Lung (tissue), 11 donors: ENCODE measurements at regions not wholly inside any gene's neighbourhood (a gene's known extent, or its start where the extent isn't known, plus 50 kb on each side); places are given as distances from the start of the nearest gene placed in this dataset.

Source experiments
- ATAC-seq: fragments of 200-7000 bp; cut with Tn5 transposase; one replicate; pipeline ENCODE4 v1.9.1; 2020; ENCODE audit warnings: moderate number of reproducible peaks; ENCODE audit not compliant: insufficient read depth, low FRiP score
- DNase-seq, 3 donors: peaks; one replicate each; pipeline ENCODE4 v3.0.0-alpha.2; 2013 to 2017
- H3K27ac ChIP-seq, 2 donors: one replicate each; pipeline ENCODE4 v1.5.1; 2013; ENCODE audit warnings: mild to moderate bottlenecking in 2 of 2, moderate library complexity in 2 of 2, control low read depth in 1 of 2, inconsistent platforms in 1 of 2, low read depth in 1 of 2, low read length in 1 of 2
- H3K27me3 ChIP-seq, 3 donors: one replicate each; pipeline ENCODE4 v1.5.1; 2013; ENCODE audit warnings: low read length in 2 of 3; ENCODE audit not compliant: control insufficient read depth in 3 of 3, insufficient read depth in 3 of 3
- H3K36me3 ChIP-seq, 4 donors: one replicate each; pipeline ENCODE4 v1.5.1; 2013; ENCODE audit warnings: low read length in 4 of 4, mild to moderate bottlenecking in 1 of 4, moderate library complexity in 1 of 4; ENCODE audit not compliant: control insufficient read depth in 4 of 4, insufficient read depth in 4 of 4
- H3K4me1 ChIP-seq, 5 donors: one replicate each; pipeline ENCODE4 v1.5.1; 2013; ENCODE audit warnings: low read length in 5 of 5, mild to moderate bottlenecking in 2 of 5, moderate library complexity in 1 of 5; ENCODE audit not compliant: control insufficient read depth in 5 of 5, insufficient read depth in 5 of 5
- H3K4me3 ChIP-seq: one replicate; pipeline ENCODE4 v1.5.1; 2013; ENCODE audit warnings: mild to moderate bottlenecking, control low read depth, moderate library complexity
- H3K9ac ChIP-seq, 2 donors: one replicate each; pipeline ENCODE4 v1.5.1; 2013; ENCODE audit warnings: low read length in 2 of 2, control low read depth in 1 of 2; ENCODE audit not compliant: insufficient read depth in 1 of 2
- H3K9me3 ChIP-seq, 4 donors: one replicate each; pipeline ENCODE4 v1.5.1; 2013; ENCODE audit warnings: low read length in 3 of 4, mild to moderate bottlenecking in 1 of 4, moderate library complexity in 1 of 4; ENCODE audit not compliant: control insufficient read depth in 4 of 4, insufficient read depth in 3 of 4
- WGBS, 2 donors: extraction: QIAGEN DNeasy Blood & Tissue Kit; methylation state at CpG; one replicate each; pipeline ENCODE4 v1.1.7; 2013; 5-methylcytosine and 5-hydroxymethylcytosine counted together
- TF ChIP-seq, protein P1 (sequence below): IDR thresholded peaks from 2 replicates; pipeline ENCODE4 v1.5.1; 2012; ENCODE audit warnings: mild to moderate bottlenecking; ENCODE audit errors: control extremely low read depth, extremely low read depth
- donor health status: control.
- donor health status: control.
- donor health status: Bipolar disorder and iron deficiency.
- donor health status: healthy.
- donor health status: DM: yes; HTN: yes; CAD: no.

- no peak overlapping the region for H3K4me3 ChIP-seq
- no peaks in the 10 kb centered on the region for H3K36me3 ChIP-seq
- H3K4me1 ChIP-seq, result no peaks in the 10 kb centered on the region
- WGBS, 2 donors, result 76 to 78% methylated on average over 1 of the region's 1 CpG
- no peaks in the 10 kb centered on the region for H3K9me3 ChIP-seq
- TF ChIP-seq, protein P1, sequence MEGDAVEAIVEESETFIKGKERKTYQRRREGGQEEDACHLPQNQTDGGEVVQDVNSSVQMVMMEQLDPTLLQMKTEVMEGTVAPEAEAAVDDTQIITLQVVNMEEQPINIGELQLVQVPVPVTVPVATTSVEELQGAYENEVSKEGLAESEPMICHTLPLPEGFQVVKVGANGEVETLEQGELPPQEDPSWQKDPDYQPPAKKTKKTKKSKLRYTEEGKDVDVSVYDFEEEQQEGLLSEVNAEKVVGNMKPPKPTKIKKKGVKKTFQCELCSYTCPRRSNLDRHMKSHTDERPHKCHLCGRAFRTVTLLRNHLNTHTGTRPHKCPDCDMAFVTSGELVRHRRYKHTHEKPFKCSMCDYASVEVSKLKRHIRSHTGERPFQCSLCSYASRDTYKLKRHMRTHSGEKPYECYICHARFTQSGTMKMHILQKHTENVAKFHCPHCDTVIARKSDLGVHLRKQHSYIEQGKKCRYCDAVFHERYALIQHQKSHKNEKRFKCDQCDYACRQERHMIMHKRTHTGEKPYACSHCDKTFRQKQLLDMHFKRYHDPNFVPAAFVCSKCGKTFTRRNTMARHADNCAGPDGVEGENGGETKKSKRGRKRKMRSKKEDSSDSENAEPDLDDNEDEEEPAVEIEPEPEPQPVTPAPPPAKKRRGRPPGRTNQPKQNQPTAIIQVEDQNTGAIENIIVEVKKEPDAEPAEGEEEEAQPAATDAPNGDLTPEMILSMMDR, result no peak
- H3K27me3 ChIP-seq, result no peaks in the 10 kb centered on the region
- ATAC-seq (no peak), DNase-seq (peak in 1 of 3 donors; percentile 1)
- no peak overlapping the region for H3K9ac ChIP-seq
- H3K27ac ChIP-seq, result no peak overlapping the region
These were observed 1172.1 kb upstream of the RAG2 start for GRCh38 chr11:37770145-37770544.

DNA sequence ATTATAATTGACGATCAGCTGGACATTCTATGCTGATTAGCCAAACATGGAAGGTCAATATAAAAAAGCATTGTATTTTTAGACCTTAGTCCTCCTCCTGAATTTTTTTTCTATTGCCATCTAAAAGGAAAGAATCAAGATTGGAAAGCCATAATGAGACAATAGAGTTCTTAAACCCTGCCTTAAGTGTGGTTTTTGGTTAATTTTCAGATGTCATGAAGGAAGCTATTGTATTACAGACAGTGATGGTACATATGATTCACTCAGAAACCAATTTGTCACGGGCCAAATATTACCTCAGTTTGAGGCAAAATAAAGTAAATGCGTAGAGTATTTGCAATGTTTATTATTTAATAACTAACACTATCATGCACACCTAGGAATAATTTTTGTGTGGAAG lies 1164.0 kb upstream of the RAG2 start:
- Histone ChIP-seq H3K4me3 (no peak overlapping the region), H3K9ac (no peak overlapping the region), H3K36me3 (no peaks in the 10 kb centered on the region), H3K9me3 (no peaks in the 10 kb centered on the region), H3K27ac (no peak overlapping the region), H3K4me1 (no peaks in the 10 kb centered on the region), H3K27me3 (no peaks in the 10 kb centered on the region)
- WGBS, 2 donors, result 88 to 93% methylated on average over 3 of the region's 3 CpGs
- ATAC-seq, result no peak
- DNase-seq, result no peak
- TF ChIP-seq, protein P1, result no peak

DNA sequence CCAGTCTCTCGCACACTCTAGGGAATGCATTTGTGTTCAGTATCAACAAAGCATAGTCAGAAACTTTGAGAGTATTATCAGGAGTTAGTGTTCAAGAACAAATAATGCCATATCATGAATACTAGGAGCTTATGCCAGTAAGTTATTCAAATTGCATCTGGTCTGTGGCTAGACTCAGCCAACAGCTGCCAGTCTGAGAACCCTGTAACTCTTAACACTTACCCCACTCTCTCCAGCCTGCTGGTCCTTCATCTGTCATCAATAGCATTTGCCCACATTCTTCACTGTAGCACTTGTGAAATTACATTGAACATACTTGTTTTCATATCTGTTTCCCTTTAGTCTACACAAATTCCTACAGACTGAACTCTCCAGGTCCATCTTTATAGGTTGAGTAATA lies 1157.5 kb upstream of the RAG2 start:
- Histone ChIP-seq H3K9me3 (peaks cover 0 to 6% (median 0%) of the 10 kb centered on the region in 4 donors), H3K9ac (no peak overlapping the region), H3K4me1 (no peaks in the 10 kb centered on the region), H3K36me3 (no peaks in the 10 kb centered on the region), H3K27me3 (no peaks in the 10 kb centered on the region), H3K27ac (no peak overlapping the region), H3K4me3 (no peak overlapping the region)
- TF ChIP-seq, protein P1, result no peak
- ATAC-seq (no peak), DNase-seq (peak in 1 of 3 donors; percentile 4)
- 90 to 93% methylated on average over 1 of the region's 1 CpG for WGBS, 2 donors

GRCh38 chr11:37748641-37749040 lies 1150.6 kb upstream of the RAG2 start:
- no peak overlapping the region for H3K27ac ChIP-seq
- H3K4me3 ChIP-seq, result no peak overlapping the region
- H3K9ac ChIP-seq, result no peak overlapping the region
- H3K27me3 ChIP-seq, result no peaks in the 10 kb centered on the region
- DNase-seq, result no peak
- peaks cover 0 to 6% (median 0%) of the 10 kb centered on the region in 4 donors for H3K9me3 ChIP-seq
- no peak for ATAC-seq
- H3K36me3 ChIP-seq, result no peaks in the 10 kb centered on the region
- H3K4me1 ChIP-seq, result no peaks in the 10 kb centered on the region
- TF ChIP-seq, protein P1, result no peak
